ENCODE measurements at regions not wholly inside any gene's neighbourhood (a gene's known extent, or its start where the extent isn't known, plus 50 kb on each side); places are given as distances from the start of the nearest gene placed in this dataset.

- TF ChIP-seq KDM4A (IDR thresholded peaks at IDR 0.05; ENCODE audit: low read depth, low read length, severe bottlenecking) = no peak
These were observed 197.4 kb upstream of the HS3ST1 start (continued) for GRCh38 chr4:11626066-11626465.
